A673 (cell line): ENCODE measurements at regions not wholly inside any gene's neighbourhood (a gene's known extent, or its start where the extent isn't known, plus 50 kb on each side); places are given as distances from the start of the nearest gene placed in this dataset.

Experiments used
- BruUV-seq: library from RNA; stranded (reverse); fragments of 400-500 nt; replicated peaks from 2 replicates; lab custom pipeline; 2021; lab: Mats Ljungman, UMichigan
- CTCF ChIA-PET: fragments of 300-600 bp; sonication (Branson Sonifier 250); formaldehyde crosslinking; loops from one replicate; lab custom pipeline; 2022; ENCODE audit warnings: antibody characterized with exemption; lab: Charles Lee
- POLR2A ChIA-PET: fragments of 300-600 bp; sonication (Branson Sonifier 250); formaldehyde crosslinking; loops from one replicate; lab custom pipeline; 2022; ENCODE audit warnings: antibody characterized with exemption; ENCODE audit not compliant: low non-redundant PET; lab: Charles Lee
- DNase-seq: peaks from one replicate; pipeline ENCODE4 v3.0.0-alpha.2; 2015; ENCODE audit warnings: low spot score
- H3K27ac ChIP-seq: fragments of 200-600 bp; sonication (generic); 2 replicates; pipeline ENCODE4 v1.5.1; 2016; ENCODE audit warnings: mixed run types, low read depth, mild to moderate bottlenecking, mixed read lengths, antibody characterized with exemption, low read length; ENCODE audit not compliant: poor library complexity, severe bottlenecking
- H3K27me3 ChIP-seq: fragments of 200-600 bp; sonication (generic); replicated peaks from 2 replicates; pipeline ENCODE4 v1.6.1; 2017; ENCODE audit warnings: mixed run types, low read depth, mild to moderate bottlenecking, mixed read lengths, antibody characterized with exemption, low read length; ENCODE audit not compliant: insufficient read depth, poor library complexity
- H3K36me3 ChIP-seq: fragments of 200-600 bp; sonication (generic); 2 replicates; pipeline ENCODE4 v1.6.1; 2016; ENCODE audit warnings: mixed run types, mild to moderate bottlenecking, mixed read lengths, antibody characterized with exemption, low read length; ENCODE audit not compliant: insufficient read depth, poor library complexity, severe bottlenecking
- H3K4me1 ChIP-seq: fragments of 200-600 bp; sonication (generic); 2 replicates; pipeline ENCODE4 v1.6.1; 2017; ENCODE audit warnings: mixed run types, mild to moderate bottlenecking, mixed read lengths, antibody characterized with exemption, low read length; ENCODE audit not compliant: insufficient read depth, poor library complexity, severe bottlenecking
- H3K4me3 ChIP-seq: fragments of 200-600 bp; sonication (generic); 2 replicates; pipeline ENCODE4 v1.5.1; 2016; ENCODE audit warnings: low read depth, mixed run types, mild to moderate bottlenecking, mixed read lengths, low read length; ENCODE audit not compliant: poor library complexity, severe bottlenecking
- H3K9me3 ChIP-seq: fragments of 200-600 bp; sonication (generic); 2 replicates; pipeline ENCODE4 v1.6.1; 2016; ENCODE audit warnings: mixed run types, low read depth, mild to moderate bottlenecking, mixed read lengths, antibody characterized with exemption, low read length; ENCODE audit not compliant: poor library complexity, severe bottlenecking
- EZH2 ChIP-seq: fragments of 200-600 bp; sonication (generic); IDR thresholded peaks from 2 replicates; pipeline ENCODE4 v1.6.1; 2017; ENCODE audit warnings: borderline replicate concordance, low read depth, mild to moderate bottlenecking, mixed read lengths, antibody characterized with exemption, low read length; ENCODE audit not compliant: poor library complexity, severe bottlenecking
- intact Hi-C: fragments of 100-400 bp; cut with micrococcal nuclease; formaldehyde crosslinking; loops from one replicate; pipeline ENCODE4 v1.10.0; 2022; ENCODE audit not compliant: unreplicated experiment
- TF ChIP-seq, protein P1 (sequence below): fragments of 300-800, 200-600 bp; sonication (generic); conservative IDR thresholded peaks from 2 replicates; pipeline ENCODE4 v1.5.1; 2017; ENCODE audit warnings: low read depth, mild to moderate bottlenecking, antibody characterized with exemption, low read length, moderate library complexity, mixed read lengths

DNA sequence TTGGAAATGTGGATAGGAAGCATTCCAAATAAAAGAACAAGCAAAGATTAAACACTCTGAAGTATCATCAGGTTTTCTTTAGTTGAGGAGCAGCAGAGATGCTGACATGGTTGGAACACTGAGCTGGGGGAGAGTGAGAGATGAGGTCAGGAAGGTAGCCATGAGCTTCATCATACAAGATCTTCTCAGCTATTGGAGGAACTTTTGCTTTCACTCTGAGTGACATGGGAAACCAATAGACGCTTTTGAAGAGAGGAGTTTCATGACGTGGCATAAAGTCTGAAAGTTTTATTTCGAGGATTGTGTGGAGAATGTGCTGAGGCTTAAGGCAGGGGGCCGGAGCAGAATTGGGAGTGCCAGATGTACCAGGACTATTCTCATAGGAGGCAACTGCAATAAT, 616.2 kb upstream of the CAMK1G start:
- CTCF ChIA-PET, result no interaction called here
- no peak overlapping the region for H3K4me3 ChIP-seq
- H3K4me1 ChIP-seq, result no peaks in the 10 kb centered on the region
- POLR2A ChIA-PET, result no interaction called here
- TF ChIP-seq, protein P1, sequence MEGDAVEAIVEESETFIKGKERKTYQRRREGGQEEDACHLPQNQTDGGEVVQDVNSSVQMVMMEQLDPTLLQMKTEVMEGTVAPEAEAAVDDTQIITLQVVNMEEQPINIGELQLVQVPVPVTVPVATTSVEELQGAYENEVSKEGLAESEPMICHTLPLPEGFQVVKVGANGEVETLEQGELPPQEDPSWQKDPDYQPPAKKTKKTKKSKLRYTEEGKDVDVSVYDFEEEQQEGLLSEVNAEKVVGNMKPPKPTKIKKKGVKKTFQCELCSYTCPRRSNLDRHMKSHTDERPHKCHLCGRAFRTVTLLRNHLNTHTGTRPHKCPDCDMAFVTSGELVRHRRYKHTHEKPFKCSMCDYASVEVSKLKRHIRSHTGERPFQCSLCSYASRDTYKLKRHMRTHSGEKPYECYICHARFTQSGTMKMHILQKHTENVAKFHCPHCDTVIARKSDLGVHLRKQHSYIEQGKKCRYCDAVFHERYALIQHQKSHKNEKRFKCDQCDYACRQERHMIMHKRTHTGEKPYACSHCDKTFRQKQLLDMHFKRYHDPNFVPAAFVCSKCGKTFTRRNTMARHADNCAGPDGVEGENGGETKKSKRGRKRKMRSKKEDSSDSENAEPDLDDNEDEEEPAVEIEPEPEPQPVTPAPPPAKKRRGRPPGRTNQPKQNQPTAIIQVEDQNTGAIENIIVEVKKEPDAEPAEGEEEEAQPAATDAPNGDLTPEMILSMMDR, result no peak
- intact Hi-C loops, result no loop called here
- no TSS peak for BruUV-seq
- peaks cover 3% of the 10 kb centered on the region for H3K27me3 ChIP-seq
- no peaks in the 10 kb centered on the region for H3K9me3 ChIP-seq
- DNase-seq, result no peak
- H3K27ac ChIP-seq, result no peak overlapping the region
- no peaks in the 10 kb centered on the region for H3K36me3 ChIP-seq

DNA sequence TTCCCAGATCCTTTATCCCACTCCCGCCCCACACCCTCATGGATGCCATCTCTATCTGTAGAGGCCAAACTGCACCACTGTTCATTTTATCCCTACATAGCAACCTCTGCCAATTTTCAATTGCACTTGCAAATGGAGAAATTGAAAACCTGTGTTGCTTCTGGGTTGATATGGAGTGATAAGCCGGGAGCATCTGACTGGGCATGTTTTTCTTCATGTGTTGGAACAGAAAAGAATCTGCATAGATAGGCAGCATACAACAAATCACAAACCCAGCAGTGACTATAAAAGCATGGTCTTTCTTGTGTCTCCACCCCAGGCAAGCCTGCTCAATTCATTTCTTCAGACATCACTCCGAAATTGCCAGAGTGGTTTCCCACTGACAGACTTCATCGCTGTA, 608.8 kb upstream of the CAMK1G start:
- no peak overlapping the region for H3K4me3 ChIP-seq
- CTCF ChIA-PET, result no interaction called here
- DNase-seq, result no peak
- peaks cover 8% of the 10 kb centered on the region for H3K27me3 ChIP-seq
- no peaks in the 10 kb centered on the region for H3K4me1 ChIP-seq
- H3K27ac ChIP-seq, result no peak overlapping the region
- POLR2A ChIA-PET, result no interaction called here
- TF ChIP-seq, protein P1, result no peak
- TF ChIP-seq EZH2, result no peak
- H3K9me3 ChIP-seq, result no peaks in the 10 kb centered on the region
- BruUV-seq, result no TSS peak
- intact Hi-C loops, result no loop called here
- no peaks in the 10 kb centered on the region for H3K36me3 ChIP-seq

DNA sequence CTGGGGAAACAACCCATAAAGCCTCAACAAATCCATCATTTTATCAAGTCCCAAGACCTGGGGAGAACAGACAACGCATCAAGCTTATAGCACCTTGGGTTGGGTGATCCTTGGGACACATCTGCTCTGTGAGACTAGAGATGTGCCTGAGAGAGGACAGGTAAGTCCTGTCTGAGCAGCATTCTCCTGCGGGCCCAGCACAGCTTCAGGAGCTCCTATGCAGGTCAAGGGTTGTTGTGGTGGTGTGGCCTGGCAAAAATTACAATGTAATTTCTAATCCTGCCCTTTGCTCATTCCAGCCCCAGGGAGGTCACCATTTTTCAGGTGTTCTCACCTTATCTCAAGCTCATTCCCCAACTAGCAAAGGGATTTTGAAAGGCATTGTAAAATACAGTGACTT, 608.1 kb upstream of the CAMK1G start:
- Histone ChIP-seq H3K9me3 (no peaks in the 10 kb centered on the region), H3K4me1 (no peaks in the 10 kb centered on the region), H3K4me3 (no peak overlapping the region), H3K36me3 (no peaks in the 10 kb centered on the region), H3K27me3 (peaks cover 8% of the 10 kb centered on the region), H3K27ac (no peak overlapping the region)
- no TSS peak for BruUV-seq
- no peak for DNase-seq
- intact Hi-C loops, result no loop called here
- CTCF ChIA-PET, result no interaction called here
- POLR2A ChIA-PET, result no interaction called here
- TF ChIP-seq, protein P1, result no peak
- TF ChIP-seq EZH2, result no peak
